ENCODE measurements at regions not wholly inside any gene's neighbourhood (a gene's known extent, or its start where the extent isn't known, plus 50 kb on each side); places are given as distances from the start of the nearest gene placed in this dataset.

DNA sequence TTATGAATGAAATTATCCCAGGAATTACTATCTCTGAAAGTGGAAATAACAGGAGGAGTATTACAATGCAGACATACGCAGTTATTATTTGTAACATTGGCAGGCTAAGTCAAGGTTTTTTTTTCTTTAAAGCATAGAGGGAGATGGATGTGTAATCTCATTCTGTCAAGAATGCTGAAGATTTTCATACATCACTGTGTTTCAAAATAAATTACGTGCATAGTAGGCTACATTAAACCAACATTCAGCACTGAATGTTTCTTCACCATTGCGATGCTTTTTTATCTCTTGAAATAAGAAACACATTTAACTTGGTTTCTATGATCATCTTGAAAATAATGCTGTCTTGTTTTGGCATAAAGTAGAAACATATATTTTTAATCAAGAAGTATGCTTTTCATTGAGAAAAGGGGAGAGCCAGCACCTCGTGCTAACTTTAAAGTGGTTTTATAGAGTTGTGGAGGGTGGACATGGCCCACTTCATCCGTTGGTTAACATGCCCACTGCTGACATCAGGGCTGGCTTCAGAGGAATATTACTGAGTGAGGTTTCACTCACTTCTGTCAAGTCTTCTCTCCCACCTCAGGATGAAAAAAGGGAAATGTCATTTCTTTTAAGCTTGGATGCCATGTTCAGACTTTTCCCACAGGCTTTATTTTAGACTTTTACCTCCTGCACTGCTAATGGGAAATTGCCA lies 203.6 kb upstream of the MEF2C start:
- TF ChIP-seq, protein P1, sequence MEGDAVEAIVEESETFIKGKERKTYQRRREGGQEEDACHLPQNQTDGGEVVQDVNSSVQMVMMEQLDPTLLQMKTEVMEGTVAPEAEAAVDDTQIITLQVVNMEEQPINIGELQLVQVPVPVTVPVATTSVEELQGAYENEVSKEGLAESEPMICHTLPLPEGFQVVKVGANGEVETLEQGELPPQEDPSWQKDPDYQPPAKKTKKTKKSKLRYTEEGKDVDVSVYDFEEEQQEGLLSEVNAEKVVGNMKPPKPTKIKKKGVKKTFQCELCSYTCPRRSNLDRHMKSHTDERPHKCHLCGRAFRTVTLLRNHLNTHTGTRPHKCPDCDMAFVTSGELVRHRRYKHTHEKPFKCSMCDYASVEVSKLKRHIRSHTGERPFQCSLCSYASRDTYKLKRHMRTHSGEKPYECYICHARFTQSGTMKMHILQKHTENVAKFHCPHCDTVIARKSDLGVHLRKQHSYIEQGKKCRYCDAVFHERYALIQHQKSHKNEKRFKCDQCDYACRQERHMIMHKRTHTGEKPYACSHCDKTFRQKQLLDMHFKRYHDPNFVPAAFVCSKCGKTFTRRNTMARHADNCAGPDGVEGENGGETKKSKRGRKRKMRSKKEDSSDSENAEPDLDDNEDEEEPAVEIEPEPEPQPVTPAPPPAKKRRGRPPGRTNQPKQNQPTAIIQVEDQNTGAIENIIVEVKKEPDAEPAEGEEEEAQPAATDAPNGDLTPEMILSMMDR (IDR thresholded peaks at IDR 0.05): no peak
- Histone ChIP-seq H3K27ac (peak overlapping the region; percentile 57 to 82), H3K4me3 (no peak overlapping the region)
- DNase-seq (ENCODE audit: low spot score): no peak

DNA sequence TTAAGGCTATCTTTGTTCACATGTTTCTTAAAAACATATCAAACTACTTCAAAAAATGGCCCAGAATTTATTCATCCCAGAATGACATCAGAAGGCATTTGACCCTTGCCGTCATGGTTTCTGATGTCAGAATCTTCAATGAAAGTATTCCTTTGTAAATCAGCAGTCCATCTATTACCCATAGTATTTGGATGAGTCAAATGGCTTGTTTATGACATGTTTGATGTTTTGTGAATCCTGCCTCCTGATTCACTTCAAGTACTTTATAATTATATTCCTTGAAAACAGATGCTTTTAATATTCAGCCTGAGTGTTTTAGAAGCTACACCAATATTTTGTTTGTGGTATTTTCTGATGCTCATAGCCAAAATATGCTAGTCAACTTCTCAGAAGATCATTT lies 200.8 kb upstream of the MEF2C start:
- Histone ChIP-seq H3K27ac (no peak overlapping the region), H3K4me3 (no peak overlapping the region)
- TF ChIP-seq, protein P1 (IDR thresholded peaks at IDR 0.05): no peak
- DNase-seq (ENCODE audit: low spot score): no peak

DNA sequence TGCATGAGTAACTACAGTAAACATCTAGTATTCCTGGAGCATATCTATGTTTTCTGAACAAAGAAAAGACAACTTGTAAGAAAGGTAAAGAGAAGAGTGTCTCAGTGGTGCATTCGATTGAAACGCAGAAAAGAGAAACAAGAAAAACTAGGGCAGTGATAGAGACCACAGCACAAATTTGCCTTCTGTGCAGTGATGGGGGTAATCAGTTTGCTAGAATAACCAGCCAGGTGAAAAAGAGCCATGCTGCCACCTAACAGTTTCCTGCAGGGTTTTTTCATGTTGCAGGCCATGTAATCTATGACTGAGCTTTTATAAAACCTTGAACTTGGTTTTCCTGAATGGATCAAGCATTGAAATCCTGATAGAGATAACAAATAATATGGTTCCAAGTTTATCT lies 198.4 kb upstream of the MEF2C start:
- TF ChIP-seq, protein P1 (IDR thresholded peaks at IDR 0.05): no peak
- DNase-seq (ENCODE audit: low spot score): no peak
- H3K4me3 ChIP-seq: no peak overlapping the region
- no peak overlapping the region for H3K27ac ChIP-seq

DNA sequence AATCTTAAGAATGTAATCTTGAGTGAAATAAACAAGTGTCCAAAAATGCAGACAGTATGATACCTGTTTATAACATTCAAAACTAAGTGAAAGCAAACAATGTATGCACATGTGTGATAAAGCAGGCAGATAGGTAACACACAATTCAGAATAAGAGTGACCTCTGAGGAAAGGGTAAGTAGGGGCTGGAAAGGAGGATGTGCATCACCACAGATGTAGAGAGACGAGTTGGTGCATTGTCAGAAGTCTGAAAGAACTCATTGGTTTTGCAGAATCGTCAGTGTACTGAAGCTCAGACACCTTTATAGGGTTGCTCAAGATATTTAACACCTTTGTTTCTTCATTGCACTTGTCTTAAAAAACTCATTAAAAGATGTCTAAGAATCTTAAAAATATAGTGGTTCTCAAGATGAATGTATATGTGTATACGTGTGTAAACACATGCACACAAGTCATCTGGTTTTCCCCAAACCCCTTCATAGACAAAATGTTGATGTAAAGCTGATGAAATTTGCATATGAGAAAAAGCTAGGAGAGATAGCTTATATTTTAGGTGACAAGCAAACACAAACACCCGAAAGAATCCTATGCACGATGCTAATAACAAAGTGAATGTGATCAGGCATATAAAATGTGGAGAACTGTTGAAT lies 197.6 kb upstream of the MEF2C start:
- DNase-seq (ENCODE audit: low spot score): no peak
- Histone ChIP-seq H3K27ac (no peak overlapping the region), H3K4me3 (no peak overlapping the region)
- TF ChIP-seq, protein P1 (IDR thresholded peaks at IDR 0.05): no peak

DNA sequence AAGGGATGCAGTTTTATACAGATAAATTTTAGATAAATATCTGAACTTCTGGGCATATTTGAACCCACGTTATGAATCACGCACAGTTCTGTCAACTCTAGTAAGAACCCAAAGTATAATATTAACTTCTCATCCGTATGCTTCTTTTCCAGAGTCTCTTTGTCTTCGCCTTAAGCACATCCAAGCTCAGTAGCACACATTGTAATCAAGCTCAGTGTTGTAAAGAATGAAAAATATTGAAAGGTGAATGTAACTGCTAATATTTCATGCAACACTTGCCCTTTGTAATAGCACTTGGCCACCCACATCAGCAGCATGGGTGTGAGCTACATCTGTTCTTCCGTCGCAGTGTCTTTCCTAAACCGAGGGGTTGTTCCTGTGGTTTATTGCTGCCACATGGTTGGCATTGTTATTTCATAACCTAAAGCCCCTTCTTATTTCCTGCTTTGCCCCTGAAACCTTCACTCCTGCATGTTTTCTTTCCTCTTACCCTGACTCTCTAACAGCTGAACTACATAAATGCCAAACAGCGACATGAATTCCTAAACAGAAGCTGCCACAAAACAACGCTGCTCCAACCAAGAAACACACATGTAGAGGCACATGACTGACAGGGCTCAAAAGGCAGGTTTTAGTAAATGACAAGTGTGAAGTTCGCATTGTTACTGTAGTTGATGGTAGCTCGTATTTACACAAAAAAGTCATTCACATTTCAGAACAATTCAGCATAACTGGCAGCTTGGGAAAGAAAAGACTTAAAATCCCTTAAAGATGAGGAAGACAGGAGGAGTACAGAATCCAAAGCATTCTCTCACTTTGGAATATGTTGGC lies 190.1 kb upstream of the MEF2C start:
- H3K27ac ChIP-seq: no peak overlapping the region
- H3K4me3 ChIP-seq: no peak overlapping the region
- TF ChIP-seq, protein P1 (IDR thresholded peaks at IDR 0.05): no peak
- DNase-seq (ENCODE audit: low spot score): no peak

DNA sequence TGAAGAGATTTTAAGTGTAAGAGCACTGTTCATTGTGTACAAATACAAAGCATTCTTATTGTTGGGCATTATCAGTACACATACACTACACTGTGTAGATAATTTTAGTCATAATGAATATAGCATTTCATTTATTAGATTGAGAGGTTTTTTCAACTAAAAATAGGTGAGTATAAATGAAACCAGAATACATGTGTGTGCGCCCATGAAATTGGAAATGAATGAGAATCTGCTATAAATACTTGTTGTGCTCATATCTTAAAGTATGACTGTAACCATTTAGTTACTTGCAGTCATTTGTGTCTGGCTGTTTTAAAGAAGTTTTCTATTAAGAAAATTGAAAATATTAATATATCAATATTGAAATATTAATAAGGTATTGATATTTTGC lies 189.0 kb upstream of the MEF2C start:
- TF ChIP-seq, protein P1 (IDR thresholded peaks at IDR 0.05): no peak
- H3K27ac ChIP-seq: no peak overlapping the region
- no peak for DNase-seq (ENCODE audit: low spot score)

More for the DNA sequence above, 189.0 kb upstream of the MEF2C start:
- no peak overlapping the region for H3K4me3 ChIP-seq
